ENCODE measurements at regions not wholly inside any gene's neighbourhood (a gene's known extent, or its start where the extent isn't known, plus 50 kb on each side); places are given as distances from the start of the nearest gene placed in this dataset.

DNA sequence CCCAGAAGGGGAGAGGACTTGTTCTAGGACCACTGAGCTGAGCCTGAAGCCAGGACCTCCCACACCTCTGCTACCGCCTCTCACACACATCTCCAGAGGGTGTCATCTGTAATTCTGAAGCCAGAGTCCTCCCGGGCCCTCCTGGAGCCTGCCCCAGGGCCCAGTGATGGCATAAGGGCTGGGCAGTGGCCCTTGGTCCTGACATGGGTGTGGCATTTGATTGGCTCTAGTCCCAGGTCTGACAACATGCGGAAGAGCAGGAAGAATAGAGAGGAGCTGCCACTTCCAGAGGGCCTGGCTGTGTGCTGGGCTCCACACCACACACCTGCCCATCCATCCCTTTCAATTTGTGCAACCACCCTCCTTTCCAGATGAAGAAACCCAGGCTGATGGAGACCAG, 144.3 kb upstream of the GSC start (continued):
- no peak for TF ChIP-seq PPARA (CRISPR knock-in tag; IDR thresholded peaks at IDR 0.05; ENCODE audit: borderline replicate concordance)
- TF ChIP-seq ZFP30 (CRISPR knock-in tag; IDR thresholded peaks at IDR 0.05): no peak
- TF ChIP-seq ZC3H10 (CRISPR knock-in tag; IDR thresholded peaks at IDR 0.05): no peak
- no peak for TF ChIP-seq RARB (CRISPR knock-in tag; IDR thresholded peaks at IDR 0.05)
- TF ChIP-seq ARNTL (CRISPR knock-in tag; IDR thresholded peaks at IDR 0.05; ENCODE audit: borderline replicate concordance, low read depth): no peak
- TF ChIP-seq, protein P1, sequence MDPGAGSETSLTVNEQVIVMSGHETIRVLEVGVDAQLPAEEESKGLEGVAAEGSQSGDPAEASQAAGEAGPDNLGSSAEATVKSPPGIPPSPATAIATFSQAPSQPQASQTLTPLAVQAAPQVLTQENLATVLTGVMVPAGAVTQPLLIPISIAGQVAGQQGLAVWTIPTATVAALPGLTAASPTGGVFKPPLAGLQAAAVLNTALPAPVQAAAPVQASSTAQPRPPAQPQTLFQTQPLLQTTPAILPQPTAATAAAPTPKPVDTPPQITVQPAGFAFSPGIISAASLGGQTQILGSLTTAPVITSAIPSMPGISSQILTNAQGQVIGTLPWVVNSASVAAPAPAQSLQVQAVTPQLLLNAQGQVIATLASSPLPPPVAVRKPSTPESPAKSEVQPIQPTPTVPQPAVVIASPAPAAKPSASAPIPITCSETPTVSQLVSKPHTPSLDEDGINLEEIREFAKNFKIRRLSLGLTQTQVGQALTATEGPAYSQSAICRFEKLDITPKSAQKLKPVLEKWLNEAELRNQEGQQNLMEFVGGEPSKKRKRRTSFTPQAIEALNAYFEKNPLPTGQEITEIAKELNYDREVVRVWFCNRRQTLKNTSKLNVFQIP (CRISPR knock-in tag; IDR thresholded peaks at IDR 0.05; ENCODE audit: borderline replicate concordance, low read depth): no peak
- TF ChIP-seq ZNF8 (CRISPR knock-in tag; IDR thresholded peaks at IDR 0.05): no peak
- TF ChIP-seq ZNF70 (CRISPR knock-in tag; IDR thresholded peaks at IDR 0.05): no peak

DNA sequence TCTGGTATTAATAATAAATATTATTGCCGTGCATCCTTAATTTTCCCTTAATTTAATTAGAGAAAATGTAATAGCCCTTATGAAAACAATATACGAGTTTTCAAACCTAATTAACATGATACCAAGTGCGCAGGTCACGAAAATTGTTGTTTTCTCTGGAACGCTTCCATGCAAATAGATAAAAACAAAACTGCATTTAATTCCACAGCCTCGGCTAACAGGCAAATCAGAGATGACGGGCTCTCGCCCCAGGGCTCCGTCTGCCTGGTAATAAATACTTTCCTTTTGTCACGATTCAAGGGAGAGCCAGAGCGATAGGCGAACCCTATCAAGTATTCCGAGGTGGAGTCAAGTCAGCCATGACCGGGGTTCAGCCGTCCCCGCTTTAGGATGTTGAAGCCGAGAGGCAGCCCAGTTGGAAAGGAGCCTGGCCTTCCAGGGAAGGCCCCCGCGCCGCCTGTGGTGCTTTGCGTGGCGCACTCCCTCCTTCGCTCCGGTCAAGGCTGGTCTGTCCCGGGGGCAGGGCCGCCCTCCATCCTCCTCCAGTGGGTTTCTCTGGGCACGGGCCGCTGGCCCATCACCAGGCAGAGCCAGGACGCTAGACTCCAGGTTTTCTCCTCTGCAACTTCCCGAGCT, 137.8 kb upstream of the GSC start:
- peak; percentile 75 for ATAC-seq
- TF ChIP-seq SNAI2 (CRISPR knock-in tag; IDR thresholded peaks at IDR 0.05) (peak; percentile 84), ARNTL (CRISPR knock-in tag; IDR thresholded peaks at IDR 0.05; ENCODE audit: borderline replicate concordance, low read depth) (no peak), GLIS3 (CRISPR knock-in tag; IDR thresholded peaks at IDR 0.05) (peak; percentile 82; the same call in 1 of the 2 replicates), ZC3H10 (CRISPR knock-in tag; IDR thresholded peaks at IDR 0.05) (no peak), TOX (CRISPR knock-in tag; IDR thresholded peaks at IDR 0.05; ENCODE audit: borderline replicate concordance) (no peak), ZNF8 (CRISPR knock-in tag; IDR thresholded peaks at IDR 0.05) (peak; percentile 63; the same call in 1 of the 2 replicates), ZFP30 (CRISPR knock-in tag; IDR thresholded peaks at IDR 0.05) (no peak), ZNF70 (CRISPR knock-in tag; IDR thresholded peaks at IDR 0.05) (no peak), CSDC2 (CRISPR knock-in tag; IDR thresholded peaks at IDR 0.05) (no peak), ZFP3 (CRISPR knock-in tag; IDR thresholded peaks at IDR 0.05) (peak; percentile 99), ZNF565 (CRISPR knock-in tag; conservative IDR thresholded peaks at IDR 0.05; ENCODE audit: low read depth) (0 out of 2 replicates have a peak, but pooled peaks have one; percentile 5), PPARA (CRISPR knock-in tag; IDR thresholded peaks at IDR 0.05; ENCODE audit: borderline replicate concordance) (no peak), RARB (CRISPR knock-in tag; IDR thresholded peaks at IDR 0.05) (no peak), BACH2 (CRISPR knock-in tag; IDR thresholded peaks at IDR 0.05; ENCODE audit: borderline replicate concordance) (0 out of 2 replicates have a peak, but pooled peaks have one; percentile 34), OSR1 (CRISPR knock-in tag; IDR thresholded peaks at IDR 0.05) (no peak), ISL1 (CRISPR knock-in tag; IDR thresholded peaks at IDR 0.05) (peak; percentile 92), TCF4 (CRISPR knock-in tag; IDR thresholded peaks at IDR 0.05; ENCODE audit: borderline replicate concordance) (peak; percentile 97), ESRRG (CRISPR knock-in tag; IDR thresholded peaks at IDR 0.05) (no peak)
- TF ChIP-seq, protein P2, sequence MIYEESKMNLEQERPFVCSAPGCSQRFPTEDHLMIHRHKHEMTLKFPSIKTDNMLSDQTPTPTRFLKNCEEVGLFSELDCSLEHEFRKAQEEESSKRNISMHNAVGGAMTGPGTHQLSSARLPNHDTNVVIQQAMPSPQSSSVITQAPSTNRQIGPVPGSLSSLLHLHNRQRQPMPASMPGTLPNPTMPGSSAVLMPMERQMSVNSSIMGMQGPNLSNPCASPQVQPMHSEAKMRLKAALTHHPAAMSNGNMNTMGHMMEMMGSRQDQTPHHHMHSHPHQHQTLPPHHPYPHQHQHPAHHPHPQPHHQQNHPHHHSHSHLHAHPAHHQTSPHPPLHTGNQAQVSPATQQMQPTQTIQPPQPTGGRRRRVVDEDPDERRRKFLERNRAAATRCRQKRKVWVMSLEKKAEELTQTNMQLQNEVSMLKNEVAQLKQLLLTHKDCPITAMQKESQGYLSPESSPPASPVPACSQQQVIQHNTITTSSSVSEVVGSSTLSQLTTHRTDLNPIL (CRISPR knock-in tag; IDR thresholded peaks at IDR 0.05; ENCODE audit: low read depth): peak; percentile 78
- TF ChIP-seq, protein P1 (CRISPR knock-in tag; IDR thresholded peaks at IDR 0.05; ENCODE audit: borderline replicate concordance, low read depth): no peak; the same call in 1 of the 2 replicates
- TF ChIP-seq, protein P3, sequence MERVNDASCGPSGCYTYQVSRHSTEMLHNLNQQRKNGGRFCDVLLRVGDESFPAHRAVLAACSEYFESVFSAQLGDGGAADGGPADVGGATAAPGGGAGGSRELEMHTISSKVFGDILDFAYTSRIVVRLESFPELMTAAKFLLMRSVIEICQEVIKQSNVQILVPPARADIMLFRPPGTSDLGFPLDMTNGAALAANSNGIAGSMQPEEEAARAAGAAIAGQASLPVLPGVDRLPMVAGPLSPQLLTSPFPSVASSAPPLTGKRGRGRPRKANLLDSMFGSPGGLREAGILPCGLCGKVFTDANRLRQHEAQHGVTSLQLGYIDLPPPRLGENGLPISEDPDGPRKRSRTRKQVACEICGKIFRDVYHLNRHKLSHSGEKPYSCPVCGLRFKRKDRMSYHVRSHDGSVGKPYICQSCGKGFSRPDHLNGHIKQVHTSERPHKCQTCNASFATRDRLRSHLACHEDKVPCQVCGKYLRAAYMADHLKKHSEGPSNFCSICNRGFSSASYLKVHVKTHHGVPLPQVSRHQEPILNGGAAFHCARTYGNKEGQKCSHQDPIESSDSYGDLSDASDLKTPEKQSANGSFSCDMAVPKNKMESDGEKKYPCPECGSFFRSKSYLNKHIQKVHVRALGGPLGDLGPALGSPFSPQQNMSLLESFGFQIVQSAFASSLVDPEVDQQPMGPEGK (CRISPR knock-in tag; IDR thresholded peaks at IDR 0.05; ENCODE audit: borderline replicate concordance): no peak
- TF ChIP-seq, protein P4, sequence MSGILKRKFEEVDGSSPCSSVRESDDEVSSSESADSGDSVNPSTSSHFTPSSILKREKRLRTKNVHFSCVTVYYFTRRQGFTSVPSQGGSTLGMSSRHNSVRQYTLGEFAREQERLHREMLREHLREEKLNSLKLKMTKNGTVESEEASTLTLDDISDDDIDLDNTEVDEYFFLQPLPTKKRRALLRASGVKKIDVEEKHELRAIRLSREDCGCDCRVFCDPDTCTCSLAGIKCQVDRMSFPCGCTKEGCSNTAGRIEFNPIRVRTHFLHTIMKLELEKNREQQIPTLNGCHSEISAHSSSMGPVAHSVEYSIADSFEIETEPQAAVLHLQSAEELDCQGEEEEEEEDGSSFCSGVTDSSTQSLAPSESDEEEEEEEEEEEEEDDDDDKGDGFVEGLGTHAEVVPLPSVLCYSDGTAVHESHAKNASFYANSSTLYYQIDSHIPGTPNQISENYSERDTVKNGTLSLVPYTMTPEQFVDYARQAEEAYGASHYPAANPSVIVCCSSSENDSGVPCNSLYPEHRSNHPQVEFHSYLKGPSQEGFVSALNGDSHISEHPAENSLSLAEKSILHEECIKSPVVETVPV (CRISPR knock-in tag; IDR thresholded peaks at IDR 0.05): peak; percentile 86; the same call in 1 of the 2 replicates
- TF ChIP-seq, protein P5, sequence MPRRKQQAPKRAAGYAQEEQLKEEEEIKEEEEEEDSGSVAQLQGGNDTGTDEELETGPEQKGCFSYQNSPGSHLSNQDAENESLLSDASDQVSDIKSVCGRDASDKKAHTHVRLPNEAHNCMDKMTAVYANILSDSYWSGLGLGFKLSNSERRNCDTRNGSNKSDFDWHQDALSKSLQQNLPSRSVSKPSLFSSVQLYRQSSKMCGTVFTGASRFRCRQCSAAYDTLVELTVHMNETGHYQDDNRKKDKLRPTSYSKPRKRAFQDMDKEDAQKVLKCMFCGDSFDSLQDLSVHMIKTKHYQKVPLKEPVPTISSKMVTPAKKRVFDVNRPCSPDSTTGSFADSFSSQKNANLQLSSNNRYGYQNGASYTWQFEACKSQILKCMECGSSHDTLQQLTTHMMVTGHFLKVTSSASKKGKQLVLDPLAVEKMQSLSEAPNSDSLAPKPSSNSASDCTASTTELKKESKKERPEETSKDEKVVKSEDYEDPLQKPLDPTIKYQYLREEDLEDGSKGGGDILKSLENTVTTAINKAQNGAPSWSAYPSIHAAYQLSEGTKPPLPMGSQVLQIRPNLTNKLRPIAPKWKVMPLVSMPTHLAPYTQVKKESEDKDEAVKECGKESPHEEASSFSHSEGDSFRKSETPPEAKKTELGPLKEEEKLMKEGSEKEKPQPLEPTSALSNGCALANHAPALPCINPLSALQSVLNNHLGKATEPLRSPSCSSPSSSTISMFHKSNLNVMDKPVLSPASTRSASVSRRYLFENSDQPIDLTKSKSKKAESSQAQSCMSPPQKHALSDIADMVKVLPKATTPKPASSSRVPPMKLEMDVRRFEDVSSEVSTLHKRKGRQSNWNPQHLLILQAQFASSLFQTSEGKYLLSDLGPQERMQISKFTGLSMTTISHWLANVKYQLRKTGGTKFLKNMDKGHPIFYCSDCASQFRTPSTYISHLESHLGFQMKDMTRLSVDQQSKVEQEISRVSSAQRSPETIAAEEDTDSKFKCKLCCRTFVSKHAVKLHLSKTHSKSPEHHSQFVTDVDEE (CRISPR knock-in tag; IDR thresholded peaks at IDR 0.05): peak; percentile 75
